ENCODE measurements at regions not wholly inside any gene's neighbourhood (a gene's known extent, or its start where the extent isn't known, plus 50 kb on each side); places are given as distances from the start of the nearest gene placed in this dataset.
"Not testable (repeated sequence)": the region's sequence is repeated elsewhere in the genome, so short reads cannot be mapped to it uniquely, and the experiment has no call there.

DNA sequence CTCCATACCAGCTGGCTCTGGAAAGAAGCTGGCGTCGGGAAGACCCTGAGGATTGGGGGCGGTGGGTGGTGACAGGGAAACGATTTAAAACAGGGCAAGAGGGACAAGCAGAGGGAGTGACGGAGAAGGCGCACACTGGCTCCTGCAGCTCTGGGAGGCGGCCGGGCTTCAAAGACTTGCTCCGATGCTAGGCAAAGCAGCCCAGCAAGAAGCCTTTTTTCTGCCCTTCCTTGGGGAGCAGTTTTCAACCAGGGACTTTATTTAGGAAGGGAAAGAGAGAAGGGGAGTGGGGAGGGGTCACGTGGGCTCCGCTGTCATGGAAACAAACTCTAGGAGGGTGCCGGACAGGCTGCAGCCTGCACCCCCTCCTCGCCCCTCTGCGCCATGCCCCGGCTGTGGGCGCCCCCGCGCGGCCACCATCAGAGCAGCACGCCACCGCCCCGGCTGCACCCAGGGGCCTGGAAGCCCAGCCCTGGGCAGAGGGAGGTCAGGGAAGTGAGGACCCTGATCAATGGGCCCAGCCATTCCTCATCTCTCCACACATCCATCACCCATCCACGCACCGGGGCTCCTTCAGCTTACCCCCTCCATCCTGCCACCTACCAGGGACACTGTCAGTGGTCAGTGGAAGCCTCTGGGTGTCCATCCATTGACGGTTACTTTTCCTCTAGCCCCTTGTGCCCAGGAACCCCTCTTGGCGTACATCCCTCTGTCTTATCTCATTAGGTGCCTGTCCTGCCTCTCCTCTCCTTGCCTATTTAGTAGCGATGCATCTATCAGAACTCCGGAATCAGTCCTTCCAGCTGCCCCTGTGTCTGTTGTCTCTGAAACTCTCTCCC lies 66.6 kb upstream of the CCDC167 start:
- Histone ChIP-seq H3K9ac (ENCODE audit: control insufficient read depth, extremely low read depth, insufficient read depth, low read length) (no peak overlapping the region), H3K4me1 (ENCODE audit: control insufficient read depth, extremely low read depth, insufficient read depth, low read length) (no peaks in the 10 kb centered on the region), H3K4me3 (ENCODE audit: control insufficient read depth in 2 of 3, extremely low read depth in 1 of 3, insufficient read depth in 2 of 3, low read depth in 1 of 3, low read length in 3 of 3) (no peak overlapping the region), H3K9me3 (ENCODE audit: control insufficient read depth, low read depth, low read length) (no peaks in the 10 kb centered on the region), H2AFZ (ENCODE audit: control insufficient read depth, low read length) (no peak overlapping the region), H3K27ac (ENCODE audit: control insufficient read depth, insufficient read depth, low read length) (no peak overlapping the region), H3K27me3 (ENCODE audit: control insufficient read depth, extremely low read depth, insufficient read depth, low read length) (peaks cover 23% of the 10 kb centered on the region), H3K4me2 (ENCODE audit: control insufficient read depth, extremely low read depth, insufficient read depth, low read depth, low read length) (peak overlapping the region; percentile 68), H3K36me3 (ENCODE audit: control insufficient read depth in 2 of 2, extremely low read depth in 1 of 2, insufficient read depth in 2 of 2, low read length in 2 of 2) (no peaks in the 10 kb centered on the region), H3K79me2 (ENCODE audit: control insufficient read depth, insufficient read depth, low read length) (no peaks in the 10 kb centered on the region), H3K9me1 (ENCODE audit: control insufficient read depth, extremely low read depth, insufficient read depth, low read length) (no peaks in the 10 kb centered on the region), H4K20me1 (ENCODE audit: control insufficient read depth, extremely low read depth, insufficient read depth, low read length) (no peaks in the 10 kb centered on the region)
- FAIRE-seq, result no peak
- dilution Hi-C loops (cut with MboI; ENCODE audit: extremely low pct_ligation_motif_present, low sequenced_read_pairs), result no loop called here
- TF ChIP-seq, protein P1, sequence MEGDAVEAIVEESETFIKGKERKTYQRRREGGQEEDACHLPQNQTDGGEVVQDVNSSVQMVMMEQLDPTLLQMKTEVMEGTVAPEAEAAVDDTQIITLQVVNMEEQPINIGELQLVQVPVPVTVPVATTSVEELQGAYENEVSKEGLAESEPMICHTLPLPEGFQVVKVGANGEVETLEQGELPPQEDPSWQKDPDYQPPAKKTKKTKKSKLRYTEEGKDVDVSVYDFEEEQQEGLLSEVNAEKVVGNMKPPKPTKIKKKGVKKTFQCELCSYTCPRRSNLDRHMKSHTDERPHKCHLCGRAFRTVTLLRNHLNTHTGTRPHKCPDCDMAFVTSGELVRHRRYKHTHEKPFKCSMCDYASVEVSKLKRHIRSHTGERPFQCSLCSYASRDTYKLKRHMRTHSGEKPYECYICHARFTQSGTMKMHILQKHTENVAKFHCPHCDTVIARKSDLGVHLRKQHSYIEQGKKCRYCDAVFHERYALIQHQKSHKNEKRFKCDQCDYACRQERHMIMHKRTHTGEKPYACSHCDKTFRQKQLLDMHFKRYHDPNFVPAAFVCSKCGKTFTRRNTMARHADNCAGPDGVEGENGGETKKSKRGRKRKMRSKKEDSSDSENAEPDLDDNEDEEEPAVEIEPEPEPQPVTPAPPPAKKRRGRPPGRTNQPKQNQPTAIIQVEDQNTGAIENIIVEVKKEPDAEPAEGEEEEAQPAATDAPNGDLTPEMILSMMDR (optimal IDR thresholded peaks at IDR 0.05 in 1 of 3, IDR thresholded peaks at IDR 0.05 in 1 of 3, conservative IDR thresholded peaks at IDR 0.05 in 1 of 3; ENCODE audit: extremely low read depth in 1 of 3, insufficient read depth in 2 of 3, low read length in 3 of 3), result peak; percentile 62 to 94 (median 90)
- no peak for TF ChIP-seq EZH2 (IDR thresholded peaks at IDR 0.05; ENCODE audit: low read length)
- DNase-seq (ENCODE audit: low read depth, low spot score), result no peak

DNA sequence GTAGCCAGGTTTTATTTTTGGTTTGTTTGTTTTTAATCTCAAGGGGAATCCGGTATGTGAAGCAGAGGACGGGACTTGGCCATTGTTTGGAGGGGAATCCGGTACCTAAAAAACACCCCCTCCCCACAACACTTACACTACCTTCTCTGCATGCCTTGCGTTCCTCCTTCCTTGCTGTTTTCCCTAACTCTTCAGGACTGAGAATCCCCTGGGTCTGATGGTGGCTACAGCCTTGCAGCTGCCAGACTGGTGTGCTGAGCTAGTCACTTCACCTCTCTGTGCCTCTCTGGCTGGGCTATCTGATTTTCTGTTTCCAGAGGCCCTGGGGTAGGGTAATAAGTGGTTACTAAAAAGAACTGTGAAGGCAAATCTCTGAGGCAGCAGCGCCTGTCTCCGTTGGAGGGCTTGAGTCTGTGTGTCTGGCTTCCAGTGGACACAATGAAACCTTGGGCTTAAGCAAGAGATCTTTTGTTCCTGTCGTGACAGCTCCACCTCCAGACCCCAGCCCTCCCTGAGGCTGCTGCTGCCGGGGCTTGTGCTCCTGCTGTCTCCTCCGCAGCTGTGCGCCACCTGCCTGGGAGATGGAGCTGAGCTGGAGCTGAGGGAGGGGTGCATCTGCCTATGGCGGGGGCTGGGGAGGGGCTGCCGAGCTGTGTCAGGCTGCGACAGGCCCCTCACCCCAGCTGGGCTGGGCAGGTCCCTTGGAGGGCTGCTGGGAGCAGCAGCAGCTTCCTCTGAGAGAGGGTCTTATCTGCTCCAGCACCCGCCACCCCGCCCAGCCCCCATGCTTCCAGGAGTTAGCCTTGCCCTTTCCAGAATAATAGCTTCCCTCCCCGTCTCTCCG lies 65.8 kb upstream of the CCDC167 start:
- Histone ChIP-seq H3K9ac (ENCODE audit: control insufficient read depth, extremely low read depth, insufficient read depth, low read length) (no peak overlapping the region), H3K4me3 (ENCODE audit: control insufficient read depth in 2 of 3, extremely low read depth in 1 of 3, insufficient read depth in 2 of 3, low read depth in 1 of 3, low read length in 3 of 3) (no peak overlapping the region), H3K27ac (ENCODE audit: control insufficient read depth, insufficient read depth, low read length) (no peak overlapping the region), H2AFZ (ENCODE audit: control insufficient read depth, low read length) (no peak overlapping the region), H3K9me1 (ENCODE audit: control insufficient read depth, extremely low read depth, insufficient read depth, low read length) (no peaks in the 10 kb centered on the region), H3K27me3 (ENCODE audit: control insufficient read depth, extremely low read depth, insufficient read depth, low read length) (peaks cover 18% of the 10 kb centered on the region), H3K79me2 (ENCODE audit: control insufficient read depth, insufficient read depth, low read length) (no peaks in the 10 kb centered on the region), H3K4me1 (ENCODE audit: control insufficient read depth, extremely low read depth, insufficient read depth, low read length) (no peaks in the 10 kb centered on the region), H3K4me2 (ENCODE audit: control insufficient read depth, extremely low read depth, insufficient read depth, low read depth, low read length) (peak overlapping the region; percentile 68), H3K36me3 (ENCODE audit: control insufficient read depth in 2 of 2, extremely low read depth in 1 of 2, insufficient read depth in 2 of 2, low read length in 2 of 2) (no peaks in the 10 kb centered on the region), H4K20me1 (ENCODE audit: control insufficient read depth, extremely low read depth, insufficient read depth, low read length) (no peaks in the 10 kb centered on the region), H3K9me3 (ENCODE audit: control insufficient read depth, low read depth, low read length) (no peaks in the 10 kb centered on the region)
- no peak for DNase-seq (ENCODE audit: low read depth, low spot score)
- TF ChIP-seq, protein P1 (optimal IDR thresholded peaks at IDR 0.05 in 1 of 3, IDR thresholded peaks at IDR 0.05 in 1 of 3, conservative IDR thresholded peaks at IDR 0.05 in 1 of 3; ENCODE audit: extremely low read depth in 1 of 3, insufficient read depth in 2 of 3, low read length in 3 of 3), result peak in 1 of 3 experiments; percentile 18
- peak; percentile 31 for TF ChIP-seq EZH2 (IDR thresholded peaks at IDR 0.05; ENCODE audit: low read length)
- no peak for FAIRE-seq
- dilution Hi-C loops (cut with MboI; ENCODE audit: extremely low pct_ligation_motif_present, low sequenced_read_pairs), result no loop called here

DNA sequence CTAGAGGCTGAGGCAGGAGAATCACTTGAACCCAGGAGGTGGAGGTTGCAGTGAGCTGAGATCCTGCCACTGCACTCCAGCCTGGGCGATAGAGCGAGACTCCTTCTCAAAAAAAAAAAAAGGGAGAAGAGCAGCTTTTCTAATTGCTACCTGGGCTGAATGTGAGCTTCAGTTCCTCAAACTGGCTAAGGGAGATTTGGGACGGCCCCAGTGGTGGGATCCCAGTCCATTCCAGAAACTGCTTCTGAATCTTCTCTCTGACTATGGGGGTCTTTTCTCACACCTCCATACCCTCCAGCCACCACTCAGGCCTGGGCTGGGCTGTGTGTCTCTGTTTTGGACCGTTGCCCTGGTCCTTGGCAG lies 63.2 kb upstream of the CCDC167 start:
- H3K36me3 ChIP-seq (ENCODE audit: control insufficient read depth in 2 of 2, extremely low read depth in 1 of 2, insufficient read depth in 2 of 2, low read length in 2 of 2); H3K9me1 ChIP-seq (ENCODE audit: control insufficient read depth, extremely low read depth, insufficient read depth, low read length); H2AFZ ChIP-seq (ENCODE audit: control insufficient read depth, low read length); dilution Hi-C loops (cut with MboI; ENCODE audit: extremely low pct_ligation_motif_present, low sequenced_read_pairs); H3K4me2 ChIP-seq (ENCODE audit: control insufficient read depth, extremely low read depth, insufficient read depth, low read depth, low read length); H3K27ac ChIP-seq (ENCODE audit: control insufficient read depth, insufficient read depth, low read length); DNase-seq (ENCODE audit: low read depth, low spot score); H3K9me3 ChIP-seq (ENCODE audit: control insufficient read depth, low read depth, low read length); FAIRE-seq; H3K4me3 ChIP-seq (ENCODE audit: control insufficient read depth in 2 of 3, extremely low read depth in 1 of 3, insufficient read depth in 2 of 3, low read depth in 1 of 3, low read length in 3 of 3); H3K9ac ChIP-seq (ENCODE audit: control insufficient read depth, extremely low read depth, insufficient read depth, low read length); H3K4me1 ChIP-seq (ENCODE audit: control insufficient read depth, extremely low read depth, insufficient read depth, low read length); H3K79me2 ChIP-seq (ENCODE audit: control insufficient read depth, insufficient read depth, low read length); H4K20me1 ChIP-seq (ENCODE audit: control insufficient read depth, extremely low read depth, insufficient read depth, low read length): not testable (repeated sequence)
- peaks cover 31% of the 10 kb centered on the region for H3K27me3 ChIP-seq (ENCODE audit: control insufficient read depth, extremely low read depth, insufficient read depth, low read length)
